HT1080 (cell line): ENCODE measurements at regions not wholly inside any gene's neighbourhood (a gene's known extent, or its start where the extent isn't known, plus 50 kb on each side); places are given as distances from the start of the nearest gene placed in this dataset.
"Not testable (repeated sequence)": the region's sequence is repeated elsewhere in the genome, so short reads cannot be mapped to it uniquely, and the experiment has no call there.

Experiments
- DNase-seq: peaks from one replicate; pipeline ENCODE4 v3.0.0-alpha.2; 2015; ENCODE audit warnings: low read depth

- no peak for DNase-seq
Measured at GRCh38 chrX:114095789-114096188, 488.1 kb upstream of the HTR2C start.

- DNase-seq = no peak
Measured at GRCh38 chrX:114087543-114087942, 496.3 kb upstream of the HTR2C start.

GRCh38 chrX:114077773-114078172 is 506.1 kb upstream of the HTR2C start:
- DNase-seq = no peak

- no peak for DNase-seq
Measured at GRCh38 chrX:114075073-114075673, 508.7 kb upstream of the HTR2C start.

GRCh38 chrX:114073926-114074325 is 510.0 kb upstream of the HTR2C start:
- no peak for DNase-seq

- no peak for DNase-seq
Measured at GRCh38 chrX:114071412-114071811, 512.5 kb upstream of the HTR2C start.

GRCh38 chrX:114065577-114066223 is 518.2 kb upstream of the HTR2C start:
- DNase-seq = no peak

- DNase-seq = no peak
Measured at GRCh38 chrX:114061226-114061625, 522.7 kb upstream of the HTR2C start.

- no peak for DNase-seq
Measured at GRCh38 chrX:114058988-114059418, 524.9 kb upstream of the HTR2C start.

GRCh38 chrX:114057422-114057821 is 526.5 kb upstream of the HTR2C start:
- not testable (repeated sequence) for DNase-seq

GRCh38 chrX:114051667-114052315 is 532.1 kb upstream of the HTR2C start:
- no peak for DNase-seq

- no peak for DNase-seq
Measured at GRCh38 chrX:114050075-114050796, 533.6 kb upstream of the HTR2C start.

GRCh38 chrX:114049063-114049462 is 534.8 kb upstream of the HTR2C start:
- no peak for DNase-seq

- no peak for DNase-seq
Measured at GRCh38 chrX:114047558-114047957, 536.3 kb upstream of the HTR2C start.

GRCh38 chrX:114046695-114047279 is 537.1 kb upstream of the HTR2C start:
- DNase-seq = no peak

GRCh38 chrX:114041470-114041869 is 542.4 kb upstream of the HTR2C start:
- DNase-seq = not testable (repeated sequence)

- not testable (repeated sequence) for DNase-seq
Measured at GRCh38 chrX:114040661-114041269, 543.1 kb upstream of the HTR2C start.

- DNase-seq = not testable (repeated sequence)
Measured at GRCh38 chrX:114040111-114040510, 543.8 kb upstream of the HTR2C start.

- DNase-seq = no peak
Measured at GRCh38 chrX:114038358-114038757, 545.5 kb upstream of the HTR2C start.

- DNase-seq = no peak
Measured at GRCh38 chrX:114037515-114037914, 546.4 kb upstream of the HTR2C start.
